ENCODE measurements at regions not wholly inside any gene's neighbourhood (a gene's known extent, or its start where the extent isn't known, plus 50 kb on each side); places are given as distances from the start of the nearest gene placed in this dataset.

- no peak overlapping the region for H3K4me3 ChIP-seq (ENCODE audit: low read length, poor library complexity, severe bottlenecking)
- no peak overlapping the region for H3K9ac ChIP-seq (ENCODE audit: low read depth, low read length, poor library complexity, severe bottlenecking)
- H3K79me2 ChIP-seq (ENCODE audit: insufficient read depth, low read length), result no peaks in the 10 kb centered on the region
- H4K20me1 ChIP-seq (ENCODE audit: insufficient read depth, low read length, poor library complexity, severe bottlenecking), result no peaks in the 10 kb centered on the region
- no peak overlapping the region for H2AFZ ChIP-seq (ENCODE audit: low read length)
- H3K27me3 ChIP-seq (ENCODE audit: insufficient read depth, low read length, poor library complexity, severe bottlenecking), result no peaks in the 10 kb centered on the region
- H3K9me2 ChIP-seq (replicated peaks; ENCODE audit: low read depth, low read length), result no peaks in the 10 kb centered on the region
- TF ChIP-seq EZH2phosphoT487 (IDR thresholded peaks at IDR 0.05; ENCODE audit: borderline replicate concordance) (no peak), CTCF (conservative IDR thresholded peaks at IDR 0.05; ENCODE audit: low read length) (no peak)
- H3K36me3 ChIP-seq (ENCODE audit: insufficient read depth, low read length), result no peaks in the 10 kb centered on the region
- no peaks in the 10 kb centered on the region for H3K4me1 ChIP-seq (ENCODE audit: insufficient read depth, low read length, poor library complexity, severe bottlenecking)
- no peak overlapping the region for H3K4me2 ChIP-seq (ENCODE audit: low read depth, low read length, poor library complexity, severe bottlenecking)
- no peaks in the 10 kb centered on the region for H3K9me3 ChIP-seq (ENCODE audit: insufficient read depth, low read depth, low read length)
- H3F3A ChIP-seq (ENCODE audit: low read depth), result no peaks in the 10 kb centered on the region
Measured at GRCh38 chr2:219720956-219721355, 93.5 kb downstream of the SLC4A3 start.

GRCh38 chr2:219722276-219722879 lies 94.9 kb downstream of the SLC4A3 start:
- no peaks in the 10 kb centered on the region for H3K79me2 ChIP-seq (ENCODE audit: insufficient read depth, low read length)
- H3K27me3 ChIP-seq (ENCODE audit: insufficient read depth, low read length, poor library complexity, severe bottlenecking), result no peaks in the 10 kb centered on the region
- no peaks in the 10 kb centered on the region for H3K9me3 ChIP-seq (ENCODE audit: insufficient read depth, low read depth, low read length)
- no peaks in the 10 kb centered on the region for H3K9me2 ChIP-seq (replicated peaks; ENCODE audit: low read depth, low read length)
- no peak overlapping the region for H3K9ac ChIP-seq (ENCODE audit: low read depth, low read length, poor library complexity, severe bottlenecking)
- H3K4me3 ChIP-seq (ENCODE audit: low read length, poor library complexity, severe bottlenecking), result no peak overlapping the region
- no peaks in the 10 kb centered on the region for H4K20me1 ChIP-seq (ENCODE audit: insufficient read depth, low read length, poor library complexity, severe bottlenecking)
- no peaks in the 10 kb centered on the region for H3F3A ChIP-seq (ENCODE audit: low read depth)
- no peaks in the 10 kb centered on the region for H3K36me3 ChIP-seq (ENCODE audit: insufficient read depth, low read length)
- TF ChIP-seq CTCF (conservative IDR thresholded peaks at IDR 0.05; ENCODE audit: low read length) (no peak), EZH2phosphoT487 (IDR thresholded peaks at IDR 0.05; ENCODE audit: borderline replicate concordance) (no peak)
- no peaks in the 10 kb centered on the region for H3K4me1 ChIP-seq (ENCODE audit: insufficient read depth, low read length, poor library complexity, severe bottlenecking)
- H2AFZ ChIP-seq (ENCODE audit: low read length), result no peak overlapping the region
- H3K4me2 ChIP-seq (ENCODE audit: low read depth, low read length, poor library complexity, severe bottlenecking), result no peak overlapping the region

GRCh38 chr2:219723311-219723710 lies 95.9 kb downstream of the SLC4A3 start:
- Histone ChIP-seq H2AFZ (ENCODE audit: low read length) (no peak overlapping the region), H3K4me3 (ENCODE audit: low read length, poor library complexity, severe bottlenecking) (no peak overlapping the region), H4K20me1 (ENCODE audit: insufficient read depth, low read length, poor library complexity, severe bottlenecking) (no peaks in the 10 kb centered on the region), H3K79me2 (ENCODE audit: insufficient read depth, low read length) (no peaks in the 10 kb centered on the region), H3K9me2 (replicated peaks; ENCODE audit: low read depth, low read length) (no peaks in the 10 kb centered on the region), H3F3A (ENCODE audit: low read depth) (no peaks in the 10 kb centered on the region), H3K36me3 (ENCODE audit: insufficient read depth, low read length) (no peaks in the 10 kb centered on the region), H3K9me3 (ENCODE audit: insufficient read depth, low read depth, low read length) (no peaks in the 10 kb centered on the region), H3K27me3 (ENCODE audit: insufficient read depth, low read length, poor library complexity, severe bottlenecking) (no peaks in the 10 kb centered on the region), H3K4me2 (ENCODE audit: low read depth, low read length, poor library complexity, severe bottlenecking) (no peak overlapping the region), H3K9ac (ENCODE audit: low read depth, low read length, poor library complexity, severe bottlenecking) (no peak overlapping the region), H3K4me1 (ENCODE audit: insufficient read depth, low read length, poor library complexity, severe bottlenecking) (no peaks in the 10 kb centered on the region)
- TF ChIP-seq EZH2phosphoT487 (IDR thresholded peaks at IDR 0.05; ENCODE audit: borderline replicate concordance), result no peak
- no peak for TF ChIP-seq CTCF (conservative IDR thresholded peaks at IDR 0.05; ENCODE audit: low read length)

Data from Loucy (cell line).